GM19438 (cell line): ENCODE measurements at regions not wholly inside any gene's neighbourhood (a gene's known extent, or its start where the extent isn't known, plus 50 kb on each side); places are given as distances from the start of the nearest gene placed in this dataset.

ENCODE experiments used
- ATAC-seq: cut with Tn5 transposase; IDR thresholded peaks from one replicate; pipeline ENCODE4 v1.9.1; 2021; ENCODE audit warnings: low read depth; ENCODE audit not compliant: unreplicated experiment

DNA sequence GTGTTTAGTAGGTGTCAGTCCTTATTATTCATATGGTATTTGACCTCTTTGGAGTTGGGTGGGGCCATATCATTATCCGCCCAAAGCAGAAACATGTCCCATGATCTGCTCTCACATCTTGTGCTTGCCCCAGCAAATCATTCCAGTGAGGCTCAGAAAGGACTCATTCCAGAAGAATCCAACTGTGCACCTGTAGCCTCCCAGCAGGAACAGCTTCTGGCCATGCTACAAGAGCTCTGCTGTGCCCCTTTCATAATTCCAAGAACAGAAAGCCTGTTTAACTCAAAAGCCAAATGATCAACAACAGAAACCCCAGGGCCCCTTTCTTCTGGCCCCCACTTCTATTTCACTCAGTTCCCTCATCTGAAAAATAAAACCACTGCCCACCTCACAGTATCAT lies 673.1 kb downstream of the DIAPH3 start:
- no peak for ATAC-seq

DNA sequence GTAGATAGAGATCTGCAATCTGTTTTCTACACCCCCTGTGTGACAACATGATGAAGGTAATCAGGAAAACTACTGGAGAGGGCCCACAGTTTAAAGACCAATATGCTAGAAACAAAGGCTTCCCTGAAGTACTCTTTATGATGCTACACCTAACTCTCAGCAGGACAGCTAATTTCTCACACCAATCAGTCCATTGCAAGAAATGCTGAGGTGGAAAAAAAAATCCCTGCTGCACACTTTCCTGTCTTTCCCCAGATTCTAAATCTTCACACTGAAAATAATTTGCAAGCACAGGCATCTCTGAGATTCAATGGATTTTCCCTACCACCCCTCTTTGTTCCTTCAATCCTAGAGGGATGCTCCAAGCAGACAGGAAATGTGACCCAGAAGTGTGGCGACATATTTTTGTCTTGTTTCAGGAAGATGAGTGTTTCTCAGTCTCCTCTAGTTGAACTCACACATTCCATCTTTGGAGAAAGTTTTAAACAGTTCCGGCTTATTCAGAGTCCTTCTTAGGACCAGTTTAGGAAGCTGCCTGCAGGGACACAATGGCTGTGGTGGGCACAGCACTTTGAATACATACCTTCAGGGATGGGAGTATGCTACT lies 671.6 kb downstream of the DIAPH3 start:
- no peak for ATAC-seq

DNA sequence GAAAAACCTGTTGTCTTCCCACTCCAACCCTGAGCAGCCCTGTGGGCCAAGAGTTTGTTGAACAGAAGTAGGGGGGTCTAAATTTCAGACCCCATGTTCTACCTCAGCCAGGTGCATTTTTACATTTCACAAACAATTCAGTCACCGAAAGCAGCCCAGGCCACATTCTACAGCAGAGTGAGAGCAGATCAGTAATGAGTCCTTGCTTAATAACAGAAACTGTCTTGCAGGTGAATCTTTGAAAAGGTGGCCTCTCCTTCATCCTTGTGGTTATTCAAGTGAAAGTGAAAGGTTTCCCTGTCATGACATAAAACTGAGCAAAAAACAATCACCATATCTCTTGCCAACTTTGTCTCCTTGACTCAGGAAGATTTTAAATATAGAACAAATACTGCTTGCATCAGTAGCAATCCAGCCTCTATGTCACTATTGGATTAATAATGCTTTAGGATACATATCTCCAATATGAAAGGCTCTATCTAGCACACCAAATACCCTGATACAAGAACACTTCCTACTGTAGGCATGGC lies 670.2 kb downstream of the DIAPH3 start:
- no peak for ATAC-seq

DNA sequence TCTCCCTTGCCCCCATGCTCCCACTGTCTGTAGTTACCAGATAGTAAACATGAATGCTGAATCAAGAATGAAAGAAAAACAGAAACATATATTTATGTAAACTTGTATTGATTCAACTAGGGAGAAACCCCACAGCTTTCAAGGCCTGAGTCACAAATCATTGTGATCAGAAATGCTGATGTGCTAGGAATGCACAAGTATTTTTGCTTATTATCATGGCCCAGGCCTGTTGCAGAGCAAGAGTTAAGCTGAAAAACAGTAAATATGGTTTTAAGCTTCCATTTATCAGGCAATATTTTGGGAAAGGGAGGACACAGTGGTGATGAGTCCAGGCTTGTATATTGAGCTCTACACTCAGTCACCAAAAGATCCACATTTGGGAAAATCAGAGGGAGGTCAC lies 669.6 kb downstream of the DIAPH3 start:
- ATAC-seq: no peak

DNA sequence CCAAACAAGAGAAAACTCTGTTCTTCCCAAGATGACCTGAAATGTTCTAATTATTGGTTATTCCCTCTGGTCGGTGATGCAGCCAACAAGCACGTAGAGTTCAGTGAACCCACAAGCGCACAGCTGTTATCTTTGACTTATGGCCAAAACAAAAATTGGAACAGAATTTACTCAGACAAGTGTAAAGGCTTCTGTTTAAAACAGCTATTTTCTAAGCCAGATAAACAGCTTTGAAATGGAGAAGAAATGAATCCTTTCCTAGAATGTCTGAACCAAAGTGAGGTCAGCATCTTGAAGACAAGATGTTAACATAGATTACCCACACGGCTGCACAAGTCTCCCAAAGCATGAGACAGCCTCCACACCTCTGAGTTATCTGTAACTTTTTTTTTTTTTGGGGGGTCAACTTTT lies 669.2 kb downstream of the DIAPH3 start:
- no peak for ATAC-seq

DNA sequence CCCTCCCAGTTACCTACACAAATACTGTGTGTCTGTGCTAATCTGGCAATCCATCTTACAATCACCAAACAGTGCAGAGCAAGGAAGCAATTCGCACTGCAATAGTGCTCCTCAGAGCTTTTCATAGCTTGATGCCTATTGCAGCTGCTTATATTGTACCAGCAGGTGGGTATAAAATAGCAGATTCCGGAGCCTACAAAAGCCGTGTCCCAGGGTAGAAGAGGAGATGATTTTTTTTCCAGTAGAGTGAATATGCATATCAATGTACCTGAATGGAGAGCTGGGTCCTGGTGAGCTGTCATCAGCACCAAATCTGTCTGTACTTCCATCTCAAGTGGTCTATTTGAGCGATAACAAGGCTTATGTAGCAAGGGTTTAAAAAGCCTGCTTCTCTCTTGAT lies 668.4 kb downstream of the DIAPH3 start:
- no peak for ATAC-seq

DNA sequence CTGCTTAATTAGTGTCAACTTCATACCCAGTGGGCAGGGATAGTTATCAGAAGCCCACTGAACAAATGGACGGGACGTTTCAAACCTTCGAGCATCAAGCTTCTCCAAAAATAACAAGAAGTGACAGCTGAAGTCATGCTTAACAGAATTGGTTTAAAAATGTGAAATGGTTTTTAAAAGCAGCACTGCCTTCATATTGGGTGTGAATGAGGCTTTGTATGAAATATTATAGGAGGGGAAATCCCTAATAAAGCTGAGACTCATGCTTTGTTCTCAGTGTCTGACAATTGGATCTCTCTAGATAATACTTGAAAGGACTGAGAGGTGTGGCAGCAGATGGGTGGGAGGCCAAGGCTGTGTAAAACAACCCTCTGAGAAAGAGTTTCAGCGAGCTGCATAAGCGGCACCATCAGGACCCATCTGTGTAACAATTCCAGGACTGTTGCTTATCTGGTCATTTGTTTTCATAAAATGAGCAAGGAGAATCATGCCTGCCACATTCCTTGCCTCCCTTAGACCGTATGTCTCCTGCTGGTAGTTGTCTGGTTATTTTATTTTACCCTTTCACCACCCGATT lies 667.7 kb downstream of the DIAPH3 start:
- ATAC-seq: no peak

DNA sequence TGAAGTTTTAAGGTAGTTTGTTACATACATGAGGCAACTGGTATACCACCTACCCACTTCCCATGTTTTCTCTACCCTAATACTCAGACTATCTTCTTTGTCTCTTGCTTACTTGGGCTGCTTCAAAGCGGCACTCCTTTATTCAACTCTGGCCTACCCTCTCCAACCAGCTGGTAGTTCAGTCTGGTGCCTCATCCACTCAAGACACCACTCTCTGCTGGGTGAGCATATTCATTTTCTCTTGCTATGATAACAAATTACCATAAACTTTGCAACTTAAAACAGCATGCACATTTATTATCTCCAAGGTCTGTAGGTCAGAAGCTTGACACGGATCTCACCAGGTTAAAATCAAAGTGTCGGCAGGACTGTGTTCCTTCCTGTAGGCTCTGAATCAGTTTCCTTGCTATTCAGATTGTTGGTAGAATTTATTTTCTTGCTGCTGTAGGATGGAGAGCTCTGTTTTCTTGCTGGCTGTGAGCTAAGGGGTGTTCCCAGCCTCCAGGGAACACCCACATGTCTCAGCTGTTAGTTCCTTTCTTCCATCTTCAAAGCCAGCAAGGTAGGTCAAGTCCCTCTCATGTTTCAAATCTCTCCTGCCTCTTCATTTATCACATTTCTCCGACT lies 666.0 kb downstream of the DIAPH3 start:
- ATAC-seq: no peak

DNA sequence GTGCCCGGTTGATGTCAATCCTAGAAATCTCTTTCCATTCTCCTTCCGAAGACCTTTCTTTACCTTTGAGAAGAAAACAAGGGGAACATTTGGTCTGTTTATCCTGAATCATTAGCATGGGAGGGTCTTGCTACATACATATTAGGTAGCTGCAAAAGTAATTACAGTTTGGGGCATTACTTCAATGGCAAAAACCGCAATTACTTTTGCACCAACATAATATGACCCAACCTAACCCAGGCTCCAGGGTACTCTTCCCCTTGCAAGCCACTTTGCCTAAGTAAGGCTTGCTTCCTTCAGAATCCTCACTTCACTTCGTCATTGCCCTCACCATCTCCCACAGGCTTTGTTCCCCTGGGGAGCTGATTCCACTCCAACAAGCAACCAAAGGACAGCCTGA lies 662.7 kb downstream of the DIAPH3 start:
- ATAC-seq: no peak

DNA sequence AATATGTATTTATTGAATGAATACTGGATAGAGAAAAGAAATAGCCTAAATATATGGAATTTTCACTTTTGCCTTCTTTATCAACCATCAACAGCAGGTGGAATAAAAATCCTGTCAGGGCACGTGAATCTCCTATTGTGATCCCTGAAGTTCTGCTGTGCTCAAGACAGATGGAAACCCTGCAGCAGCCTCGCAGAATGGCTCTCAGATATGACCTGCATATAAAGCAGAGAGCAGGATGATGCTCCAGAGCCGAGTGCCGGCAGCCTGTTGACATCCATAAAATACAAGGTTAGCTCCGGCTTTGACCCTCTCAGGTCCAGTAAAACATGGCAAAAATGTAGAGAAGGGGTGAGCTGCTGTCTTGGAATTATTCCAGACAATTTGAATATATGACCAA lies 659.3 kb downstream of the DIAPH3 start:
- ATAC-seq: no peak

DNA sequence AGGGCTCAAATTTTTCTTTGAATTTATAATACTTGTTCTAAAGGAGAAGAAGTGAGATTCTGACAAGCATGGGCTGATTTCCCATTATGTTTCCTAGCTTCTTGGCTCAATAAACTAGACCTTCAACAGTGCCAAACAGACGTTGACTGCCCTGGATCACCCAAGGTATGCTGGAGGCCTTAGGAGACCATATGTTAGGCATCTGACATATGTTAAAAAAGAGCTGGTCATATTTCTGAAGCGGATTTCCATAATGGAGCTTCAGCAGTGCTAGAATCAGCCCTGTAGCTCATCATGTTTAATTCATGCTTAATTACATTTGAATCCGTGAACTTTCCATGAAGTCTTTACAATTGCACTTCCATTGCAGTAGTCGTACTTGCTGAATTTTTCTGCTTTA lies 653.3 kb downstream of the DIAPH3 start:
- no peak for ATAC-seq

DNA sequence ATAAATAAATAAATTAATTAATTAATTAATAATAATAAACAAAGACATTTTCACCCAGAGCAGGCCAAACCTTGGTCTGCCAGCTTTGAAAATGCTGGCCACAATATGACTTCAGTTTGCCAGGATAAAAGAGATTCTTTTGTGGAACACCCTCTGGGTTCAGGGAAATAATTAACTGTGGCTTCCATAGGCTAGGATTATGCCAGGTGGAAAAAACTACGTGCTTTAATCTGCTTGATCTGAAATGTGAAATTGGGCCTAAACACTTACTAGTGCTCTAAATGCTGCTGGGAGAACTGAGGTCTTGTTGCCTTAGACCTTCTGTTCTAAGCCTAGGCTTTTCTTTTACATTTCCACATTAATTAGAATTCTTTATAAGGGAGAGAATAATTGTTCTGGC lies 650.0 kb downstream of the DIAPH3 start:
- ATAC-seq: no peak

DNA sequence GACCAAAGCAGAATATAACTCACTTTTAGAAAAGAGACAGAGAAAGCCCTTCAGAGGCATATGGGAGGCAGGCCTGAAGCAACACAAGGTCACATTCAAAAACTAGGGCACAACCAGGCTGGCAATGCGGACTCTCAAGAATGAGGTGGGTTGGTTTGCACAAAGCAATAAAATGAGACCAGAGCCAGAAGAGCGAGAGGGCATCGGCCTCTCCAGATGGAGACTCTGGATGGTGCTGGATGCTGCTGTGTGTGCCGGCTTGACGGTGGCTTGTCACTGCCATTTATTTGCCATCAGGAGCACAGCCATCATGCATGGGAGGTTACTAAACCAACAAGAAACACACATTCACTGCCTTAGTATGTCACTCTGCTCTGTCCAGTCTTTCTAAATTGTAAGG lies 649.4 kb downstream of the DIAPH3 start:
- ATAC-seq: no peak

DNA sequence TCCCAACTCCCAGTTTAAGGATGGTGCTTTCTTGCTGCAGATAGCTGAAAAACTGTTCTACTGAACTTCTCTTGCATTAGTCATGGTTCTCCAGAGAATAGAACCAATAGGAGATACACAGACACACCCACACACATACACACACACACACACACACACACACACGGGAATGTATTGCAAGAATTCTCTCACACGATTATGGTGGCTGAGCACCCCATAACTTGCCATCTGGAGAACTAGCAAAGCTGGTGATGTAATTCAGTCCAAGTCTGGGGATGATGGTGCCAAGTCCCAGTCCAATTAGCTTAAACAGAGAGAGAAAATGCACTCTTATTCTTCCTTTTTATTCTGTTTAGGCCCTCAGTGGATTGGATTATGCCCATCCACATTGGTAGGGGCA lies 643.9 kb downstream of the DIAPH3 start:
- ATAC-seq: no peak

DNA sequence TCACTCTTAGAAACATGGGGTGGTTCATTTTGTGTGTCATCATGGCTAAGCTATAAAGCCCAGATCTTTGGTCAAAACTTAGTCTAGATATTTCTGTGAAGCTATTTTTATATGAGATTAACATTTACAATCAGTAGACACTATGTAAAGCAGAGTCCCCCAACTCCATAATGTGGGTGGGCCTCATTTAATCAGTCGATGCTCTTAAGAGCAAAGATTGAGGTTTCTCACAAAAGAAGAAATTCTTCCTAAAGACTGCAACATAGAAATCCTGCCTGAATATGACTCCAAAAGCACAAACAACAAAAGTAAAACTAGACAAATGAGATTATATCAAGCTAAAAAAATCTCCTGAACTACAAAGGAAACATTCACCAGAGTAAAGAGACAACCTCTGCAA lies 642.2 kb downstream of the DIAPH3 start:
- ATAC-seq: no peak

DNA sequence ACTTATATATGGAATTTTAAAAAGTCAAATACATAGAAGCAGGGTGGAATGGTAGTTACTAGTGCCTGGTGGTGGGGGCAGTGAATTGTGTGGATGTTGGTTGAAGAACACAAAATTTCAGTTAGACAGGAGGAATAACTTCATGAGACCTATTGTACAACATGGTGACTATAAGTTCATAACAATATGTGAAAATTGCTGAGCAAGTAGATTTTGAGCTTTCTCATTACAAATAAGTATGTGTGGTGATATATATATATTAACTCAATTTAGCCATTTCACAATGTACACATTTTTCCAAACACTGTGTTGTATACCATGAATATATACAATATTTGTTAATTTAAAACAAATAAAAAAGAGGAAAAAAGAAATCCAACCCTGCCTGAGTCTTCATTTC lies 641.1 kb downstream of the DIAPH3 start:
- ATAC-seq: no peak

DNA sequence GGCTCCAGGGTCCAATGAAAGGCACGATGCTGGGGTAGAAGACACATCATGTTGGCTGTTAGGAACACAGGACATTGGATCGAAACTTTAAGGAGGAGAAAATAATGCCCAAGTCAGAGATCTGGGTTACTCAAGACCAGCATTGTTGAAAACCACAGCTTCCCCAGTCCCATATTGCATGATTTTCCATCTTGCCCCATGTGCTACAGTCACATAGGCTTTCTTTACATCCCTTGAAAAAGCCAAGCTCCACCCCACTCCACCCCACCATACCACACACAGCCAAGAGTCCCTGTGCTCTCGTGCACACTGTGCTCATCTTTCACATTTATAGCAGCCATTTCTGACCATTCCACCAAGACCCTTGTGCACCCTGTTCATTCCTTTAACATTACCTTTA lies 636.2 kb downstream of the DIAPH3 start:
- no peak for ATAC-seq

DNA sequence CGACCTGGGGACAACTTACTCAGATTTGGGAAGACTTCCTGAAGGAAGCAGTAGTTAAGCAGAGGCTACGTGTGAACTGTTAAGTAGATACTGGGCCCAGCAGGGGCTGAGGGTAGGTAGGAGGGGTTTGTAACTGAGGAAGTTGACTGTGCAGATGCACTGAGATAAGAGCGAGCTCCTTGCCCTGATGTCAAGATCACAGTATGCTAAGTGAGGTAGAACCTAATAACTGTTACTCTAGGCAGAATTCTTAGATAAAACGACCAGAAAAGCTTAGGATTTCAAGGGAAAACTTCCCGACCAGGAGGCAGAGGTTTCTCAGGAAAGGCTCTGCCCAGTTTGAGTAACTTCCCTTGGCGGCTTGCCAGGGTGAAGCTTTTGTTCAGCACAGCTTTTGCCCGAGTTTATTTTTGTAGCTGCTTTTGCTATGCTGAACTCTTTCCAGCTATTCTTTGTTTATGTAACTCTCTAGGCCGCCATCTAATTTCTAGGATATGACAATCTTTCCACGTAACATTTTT lies 632.1 kb downstream of the DIAPH3 start:
- ATAC-seq: no peak

DNA sequence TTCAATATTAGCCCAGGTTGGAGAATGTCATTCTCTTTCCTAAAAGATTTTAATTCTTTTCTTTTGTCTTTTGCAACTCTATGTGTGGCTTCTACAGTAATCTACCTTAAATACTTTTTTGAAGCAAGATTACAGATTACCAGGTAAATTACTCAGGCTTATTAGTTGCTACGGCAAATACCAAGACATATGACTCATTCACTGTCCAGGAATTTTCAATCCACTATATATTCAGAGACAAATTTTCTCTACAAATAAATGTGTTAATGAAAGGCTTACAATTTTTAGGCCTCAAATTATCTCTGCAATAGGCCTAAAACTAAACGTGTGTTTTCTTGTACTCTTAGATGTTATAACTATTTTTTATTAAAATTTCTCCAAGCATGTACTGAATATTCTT lies 631.3 kb downstream of the DIAPH3 start:
- ATAC-seq: no peak

DNA sequence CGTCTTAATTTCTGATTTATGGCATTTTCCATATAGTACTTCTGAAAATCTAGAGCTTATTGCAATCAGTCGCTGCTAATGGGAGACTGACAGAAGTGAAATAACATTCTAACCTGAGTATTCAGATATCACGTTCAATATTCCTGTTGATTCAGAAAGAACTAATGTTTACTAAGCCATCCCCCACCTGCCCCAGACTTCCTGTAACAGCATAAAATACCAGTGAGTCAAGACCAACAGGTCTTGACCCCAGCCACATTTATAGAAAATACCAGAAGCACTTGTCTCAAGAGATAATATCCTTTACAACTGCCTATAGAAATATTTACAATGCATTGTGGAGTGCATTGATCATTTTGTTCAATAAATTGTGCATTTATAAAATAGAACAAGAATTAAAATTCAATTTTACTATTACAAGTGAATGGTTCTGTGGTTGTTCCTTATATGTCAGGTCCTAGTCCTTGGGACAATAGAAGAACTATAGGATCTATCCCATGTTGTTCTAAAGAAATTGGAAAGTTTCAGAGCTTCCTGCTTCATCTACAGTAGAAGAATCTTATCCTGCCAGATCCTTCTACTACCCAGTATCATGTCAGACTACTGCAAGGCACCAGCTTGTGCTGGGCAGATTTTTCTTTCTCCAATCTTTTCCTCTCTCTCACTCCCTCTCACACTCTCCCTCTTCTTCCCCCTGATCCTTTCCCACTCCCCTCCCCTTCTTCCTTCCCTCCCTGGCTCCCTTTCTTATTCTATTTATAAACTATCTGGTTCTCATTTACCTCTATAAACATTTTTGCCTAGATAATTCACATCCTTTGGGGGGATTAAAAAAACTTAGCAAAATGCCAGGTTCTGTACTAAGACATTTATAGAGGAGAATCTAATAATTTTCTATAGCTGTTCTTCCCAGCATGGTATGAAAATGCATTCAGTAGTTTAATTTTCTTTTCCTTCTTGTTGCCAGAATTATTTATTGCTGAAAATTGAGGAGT lies 629.9 kb downstream of the DIAPH3 start:
- ATAC-seq: no peak

DNA sequence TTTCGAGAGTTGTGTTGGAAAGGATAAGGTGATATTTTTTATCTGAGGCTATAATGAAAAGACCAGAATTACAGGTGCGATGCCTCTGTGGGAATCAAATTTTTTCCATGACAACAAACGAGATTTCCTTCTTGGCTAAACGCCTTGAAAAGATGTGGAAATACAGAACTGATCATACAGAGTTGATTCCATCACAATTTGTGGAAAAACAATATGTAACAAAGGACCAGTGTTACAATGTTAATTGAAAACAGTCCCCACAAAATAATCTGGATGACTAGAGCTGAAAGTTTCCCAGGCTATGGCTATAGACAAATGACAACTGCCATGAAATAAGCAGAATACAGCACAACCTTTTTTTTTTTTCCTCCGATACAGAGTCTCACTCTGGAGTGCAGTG lies 628.9 kb downstream of the DIAPH3 start:
- ATAC-seq: no peak
